ENCODE measurements at regions not wholly inside any gene's neighbourhood (a gene's known extent, or its start where the extent isn't known, plus 50 kb on each side); places are given as distances from the start of the nearest gene placed in this dataset.

DNA sequence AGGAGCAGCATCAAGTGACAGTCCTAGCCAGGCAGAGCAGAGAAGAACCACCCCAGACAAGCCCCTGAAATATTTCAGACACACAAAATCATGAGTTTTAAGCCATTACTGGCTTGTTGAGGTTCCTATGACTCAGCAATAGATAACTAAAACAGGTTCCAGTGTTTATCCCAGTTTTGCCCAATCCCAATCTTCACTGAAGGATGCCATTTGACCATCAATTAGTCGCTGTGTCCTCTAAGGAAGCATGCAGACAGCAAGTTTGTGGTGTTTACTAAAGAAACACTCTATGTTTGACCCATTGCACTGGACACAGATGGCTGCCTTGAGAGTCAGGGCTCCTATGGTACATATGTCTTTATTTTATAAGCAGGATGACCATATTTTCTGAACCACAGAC lies 186.7 kb downstream of the SYK start:
- TF ChIP-seq, protein P1, sequence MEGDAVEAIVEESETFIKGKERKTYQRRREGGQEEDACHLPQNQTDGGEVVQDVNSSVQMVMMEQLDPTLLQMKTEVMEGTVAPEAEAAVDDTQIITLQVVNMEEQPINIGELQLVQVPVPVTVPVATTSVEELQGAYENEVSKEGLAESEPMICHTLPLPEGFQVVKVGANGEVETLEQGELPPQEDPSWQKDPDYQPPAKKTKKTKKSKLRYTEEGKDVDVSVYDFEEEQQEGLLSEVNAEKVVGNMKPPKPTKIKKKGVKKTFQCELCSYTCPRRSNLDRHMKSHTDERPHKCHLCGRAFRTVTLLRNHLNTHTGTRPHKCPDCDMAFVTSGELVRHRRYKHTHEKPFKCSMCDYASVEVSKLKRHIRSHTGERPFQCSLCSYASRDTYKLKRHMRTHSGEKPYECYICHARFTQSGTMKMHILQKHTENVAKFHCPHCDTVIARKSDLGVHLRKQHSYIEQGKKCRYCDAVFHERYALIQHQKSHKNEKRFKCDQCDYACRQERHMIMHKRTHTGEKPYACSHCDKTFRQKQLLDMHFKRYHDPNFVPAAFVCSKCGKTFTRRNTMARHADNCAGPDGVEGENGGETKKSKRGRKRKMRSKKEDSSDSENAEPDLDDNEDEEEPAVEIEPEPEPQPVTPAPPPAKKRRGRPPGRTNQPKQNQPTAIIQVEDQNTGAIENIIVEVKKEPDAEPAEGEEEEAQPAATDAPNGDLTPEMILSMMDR (IDR thresholded peaks at IDR 0.05): no peak
- TF ChIP-seq POLR2AphosphoS5 (IDR thresholded peaks at IDR 0.05): no peak

Measured in breast epithelium (tissue), 3 donors.